ENCODE measurements at regions not wholly inside any gene's neighbourhood (a gene's known extent, or its start where the extent isn't known, plus 50 kb on each side); places are given as distances from the start of the nearest gene placed in this dataset.

GRCh38 chr1:4298361-4299083, 355.9 kb upstream of the AJAP1 start:
- no peak for DNase-seq

GRCh38 chr1:4301007-4301406, 353.4 kb upstream of the AJAP1 start:
- no peak for DNase-seq

GRCh38 chr1:4303303-4303702, 351.1 kb upstream of the AJAP1 start:
- no peak for DNase-seq

- DNase-seq: no peak
Observed at GRCh38 chr1:4305526-4306301, 348.7 kb upstream of the AJAP1 start.

GRCh38 chr1:4306559-4307467, 347.6 kb upstream of the AJAP1 start:
- no peak for DNase-seq

- DNase-seq: no peak
Observed at GRCh38 chr1:4307468-4307845, 347.0 kb upstream of the AJAP1 start.

- DNase-seq: no peak
Observed at GRCh38 chr1:4307911-4308545, 346.4 kb upstream of the AJAP1 start.

GRCh38 chr1:4308806-4309205, 345.6 kb upstream of the AJAP1 start:
- no peak for DNase-seq

GRCh38 chr1:4309676-4310320, 344.6 kb upstream of the AJAP1 start:
- DNase-seq: no peak

- DNase-seq: no peak
Observed at GRCh38 chr1:4310396-4310923, 343.9 kb upstream of the AJAP1 start.

- DNase-seq: no peak
Observed at GRCh38 chr1:4312024-4312423, 342.4 kb upstream of the AJAP1 start.

- DNase-seq: no peak
Observed at GRCh38 chr1:4315202-4315601, 339.2 kb upstream of the AJAP1 start.

GRCh38 chr1:4317207-4317606, 337.2 kb upstream of the AJAP1 start:
- no peak for DNase-seq

- no peak for DNase-seq
Observed at GRCh38 chr1:4318720-4319119, 335.7 kb upstream of the AJAP1 start.

GRCh38 chr1:4319496-4319895, 334.9 kb upstream of the AJAP1 start:
- DNase-seq: peak; percentile 27

- DNase-seq: peak; percentile 43
Observed at GRCh38 chr1:4322881-4323280, 331.5 kb upstream of the AJAP1 start.

- no peak for DNase-seq
Observed at GRCh38 chr1:4323309-4323708, 331.1 kb upstream of the AJAP1 start.

- no peak for DNase-seq
Observed at GRCh38 chr1:4324525-4324924, 329.9 kb upstream of the AJAP1 start.

- DNase-seq: no peak
Observed at GRCh38 chr1:4327142-4327541, 327.3 kb upstream of the AJAP1 start.

- DNase-seq: no peak
Observed at GRCh38 chr1:4328402-4329071, 325.9 kb upstream of the AJAP1 start.

Measured in NCI-H1105 treated with DMSO at 0.1 percent for 48 hours (cell line).